GM06990 (cell line): ENCODE measurements at regions not wholly inside any gene's neighbourhood (a gene's known extent, or its start where the extent isn't known, plus 50 kb on each side); places are given as distances from the start of the nearest gene placed in this dataset.

ENCODE experiments used
- DNase-seq: peaks from one replicate; pipeline ENCODE4 v3.0.0-alpha.2; 2011; ENCODE audit not compliant: insufficient read length; ENCODE audit errors: extremely low read depth
- H3K27me3 ChIP-seq: replicated peaks from 2 replicates; pipeline ENCODE4 v1.6.0; 2011; ENCODE audit warnings: low read length; ENCODE audit not compliant: control insufficient read depth, insufficient read depth
- H3K36me3 ChIP-seq: 2 replicates; pipeline ENCODE4 v1.5.1; 2011; ENCODE audit warnings: low read length; ENCODE audit not compliant: control insufficient read depth, insufficient read depth
- H3K4me3 ChIP-seq: replicated peaks from 2 replicates; pipeline ENCODE4 v1.5.1; 2011; ENCODE audit warnings: low read depth, mild to moderate bottlenecking, control low read depth, low read length
- CTCF ChIP-seq: IDR thresholded peaks from 2 replicates; pipeline ENCODE4 v1.5.1; 2011; ENCODE audit warnings: low read length, control low read depth, mild to moderate bottlenecking, inconsistent platforms; ENCODE audit not compliant: insufficient read depth, poor library complexity, severe bottlenecking

GRCh38 chr16:19936441-19936840, 51.8 kb upstream of the GPRC5B start:
- no peaks in the 10 kb centered on the region; the same call in 1 of the 2 replicates for H3K27me3 ChIP-seq
- no peaks in the 10 kb centered on the region for H3K36me3 ChIP-seq
- TF ChIP-seq CTCF: no peak
- no peak for DNase-seq
- no peak overlapping the region for H3K4me3 ChIP-seq

GRCh38 chr16:19935694-19936093, 51.0 kb upstream of the GPRC5B start:
- no peak for TF ChIP-seq CTCF
- DNase-seq: no peak
- no peaks in the 10 kb centered on the region; the same call in 1 of the 2 replicates for H3K27me3 ChIP-seq
- no peak overlapping the region for H3K4me3 ChIP-seq
- H3K36me3 ChIP-seq: no peaks in the 10 kb centered on the region
